GM19397 (cell line): ENCODE measurements at regions not wholly inside any gene's neighbourhood (a gene's known extent, or its start where the extent isn't known, plus 50 kb on each side); places are given as distances from the start of the nearest gene placed in this dataset.

Experiments
- ATAC-seq: cut with Tn5 transposase; IDR thresholded peaks from one replicate; pipeline ENCODE4 v1.9.1; 2021; ENCODE audit warnings: mild to moderate bottlenecking, moderate library complexity; ENCODE audit not compliant: unreplicated experiment

DNA sequence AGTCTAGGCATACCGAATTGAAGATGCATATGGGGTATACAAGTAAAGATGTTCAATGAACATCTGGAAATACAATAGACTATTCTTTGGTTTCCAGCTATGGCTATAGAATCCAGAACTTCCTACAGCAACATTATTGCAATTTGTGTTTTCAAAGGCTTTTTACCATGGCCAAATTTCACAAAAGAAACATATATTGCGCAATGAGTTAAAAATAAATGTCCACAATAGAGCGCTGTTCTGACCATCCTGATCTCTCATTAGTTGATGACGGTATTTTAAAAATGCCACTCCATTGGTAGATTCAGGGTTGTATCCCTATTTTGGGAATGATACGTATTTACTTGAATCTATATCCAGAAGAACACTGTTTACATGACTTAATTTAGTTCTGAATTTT lies 139.2 kb downstream of the LINC00632 start:
- no peak for ATAC-seq

DNA sequence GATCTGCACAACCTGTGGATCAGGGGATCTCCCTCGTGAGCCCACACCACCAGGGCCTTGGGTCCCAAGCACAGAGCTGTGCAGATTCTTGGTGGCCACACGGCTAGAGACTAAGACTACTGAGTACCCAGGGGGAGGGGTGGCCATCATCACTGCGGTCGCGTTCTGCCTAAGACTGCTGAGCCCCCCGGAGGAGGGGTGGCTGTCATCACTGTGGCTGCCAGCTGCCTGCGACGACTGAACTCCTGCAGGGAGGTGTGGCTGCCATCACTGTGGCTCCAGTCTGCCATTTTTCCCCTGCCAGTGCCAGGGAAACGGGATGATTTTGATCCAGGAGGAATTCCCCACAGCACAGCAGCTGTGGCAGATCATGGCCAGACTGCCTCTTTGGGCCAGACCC lies 141.7 kb upstream of the SPANXB1 start:
- ATAC-seq = no peak

DNA sequence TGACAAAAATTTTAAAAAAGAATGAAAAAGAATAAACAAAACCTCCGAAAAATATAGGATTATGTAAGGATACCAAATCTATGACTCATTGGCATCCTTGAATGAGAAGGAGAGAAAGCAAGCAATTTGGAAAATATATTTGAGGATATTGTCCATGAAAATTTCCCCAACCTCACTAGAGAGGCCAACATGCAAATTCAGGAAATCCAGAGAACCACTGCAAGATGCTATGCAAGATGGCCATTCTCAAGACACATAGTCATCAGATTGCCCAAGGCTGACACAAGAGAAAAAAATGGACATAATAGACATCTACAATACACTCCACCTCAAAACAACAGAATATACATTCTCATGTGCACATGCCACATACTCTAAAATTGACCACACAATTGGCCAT lies 135.9 kb upstream of the SPANXB1 start:
- no peak for ATAC-seq

DNA sequence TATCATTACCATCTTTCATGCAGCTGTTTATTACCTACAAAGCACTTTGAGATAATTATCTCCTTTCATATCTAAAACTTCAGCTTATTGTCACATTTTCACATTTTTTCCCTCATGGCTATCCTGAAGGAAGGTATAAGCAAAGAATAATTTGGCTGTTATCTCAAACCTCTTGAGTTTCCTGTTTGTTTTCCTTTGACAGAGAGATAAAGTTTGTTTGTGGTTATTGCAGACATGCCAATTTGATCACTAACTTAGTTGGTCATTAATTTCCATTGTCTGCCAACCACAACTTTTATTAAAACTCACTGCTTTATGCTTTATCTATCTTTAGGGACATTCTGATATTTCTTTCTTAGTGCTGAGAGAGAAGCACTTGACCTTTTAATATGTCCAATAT lies 89.8 kb upstream of the SPANXB1 start:
- ATAC-seq = no peak

DNA sequence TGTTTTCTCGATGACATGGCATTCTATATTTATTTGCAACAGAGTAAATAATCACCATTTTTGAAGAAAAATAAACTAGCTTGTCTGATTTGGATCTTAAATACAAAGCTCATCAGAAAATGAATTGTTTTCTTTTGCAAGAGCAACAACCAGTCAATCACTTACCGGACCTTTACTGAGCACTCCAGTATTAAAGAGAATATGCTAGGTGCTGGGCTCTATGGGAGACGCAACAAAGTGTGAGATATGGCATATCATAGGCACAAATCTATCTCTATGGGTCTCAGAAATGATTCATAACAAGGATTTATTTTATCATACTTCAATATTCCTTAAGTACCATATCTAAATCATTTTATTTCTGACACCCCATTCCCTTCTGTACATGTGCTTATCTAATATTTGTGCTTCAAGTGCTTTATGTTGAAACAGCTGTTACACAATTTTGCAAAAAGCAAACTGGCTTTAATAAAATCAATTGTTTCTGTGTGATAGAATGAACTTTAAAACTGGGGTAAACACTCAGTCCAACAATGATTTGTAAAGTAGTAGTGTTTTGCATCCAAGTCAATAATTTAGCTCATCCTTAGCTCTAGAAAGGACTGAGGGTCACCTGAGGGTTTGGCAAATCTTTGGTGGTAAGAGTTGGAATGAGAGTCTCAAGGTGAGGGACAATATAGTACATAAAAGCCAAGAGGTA lies 88.4 kb upstream of the SPANXB1 start:
- ATAC-seq = no peak

DNA sequence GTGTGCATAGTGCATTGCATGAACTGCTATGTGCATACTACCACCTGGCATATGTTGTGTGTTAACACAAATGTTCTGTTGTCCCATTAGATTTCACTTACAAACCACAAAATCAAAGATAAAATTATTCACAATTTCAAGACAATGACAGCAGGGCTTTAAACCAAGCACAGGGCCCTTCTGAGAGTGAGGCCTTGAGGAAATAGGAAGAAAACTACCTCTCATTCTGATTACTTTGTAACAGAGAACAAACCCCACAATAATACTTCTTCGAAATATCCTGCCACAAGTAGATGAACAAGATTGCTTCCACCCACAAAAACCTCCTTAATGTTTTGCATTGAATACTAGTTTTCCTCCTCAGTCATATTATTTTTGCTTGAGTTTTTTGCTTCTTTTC lies 85.5 kb upstream of the SPANXB1 start:
- ATAC-seq = no peak

DNA sequence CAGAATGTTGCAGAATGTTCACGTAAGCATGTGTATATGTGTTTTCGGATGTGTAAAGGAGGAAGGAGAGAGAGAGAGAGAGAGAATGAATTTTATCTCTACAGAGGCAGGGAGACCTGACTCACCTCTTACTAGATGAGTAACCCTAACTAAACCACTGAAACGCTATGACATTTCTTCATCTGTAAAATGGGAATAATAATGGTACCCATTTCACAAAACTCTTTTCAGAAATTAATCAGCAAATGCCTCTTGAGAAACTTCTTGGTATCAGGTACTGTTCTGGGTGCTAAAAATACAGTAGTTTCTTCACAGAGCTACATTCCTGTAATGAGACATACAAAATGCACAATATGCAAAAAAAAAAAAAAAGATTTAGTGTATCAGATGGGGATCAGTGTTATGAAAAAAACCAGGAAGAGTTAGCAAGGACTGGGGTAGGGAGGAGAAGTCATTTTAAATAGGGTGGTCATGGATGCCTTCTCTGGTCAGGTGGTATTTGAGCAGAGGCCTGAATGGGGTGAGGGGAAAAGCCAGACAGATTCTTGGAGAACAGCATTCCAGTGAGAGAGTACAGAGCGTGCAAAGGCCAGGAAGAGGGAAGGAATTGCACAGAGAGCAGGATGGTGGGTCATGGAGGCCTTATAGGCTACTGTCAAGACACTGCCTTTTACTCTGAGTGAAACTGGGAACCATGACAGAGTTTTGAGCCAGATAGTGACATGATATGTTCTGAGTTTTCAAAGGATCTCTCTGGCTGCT lies 84.9 kb upstream of the SPANXB1 start:
- no peak for ATAC-seq

DNA sequence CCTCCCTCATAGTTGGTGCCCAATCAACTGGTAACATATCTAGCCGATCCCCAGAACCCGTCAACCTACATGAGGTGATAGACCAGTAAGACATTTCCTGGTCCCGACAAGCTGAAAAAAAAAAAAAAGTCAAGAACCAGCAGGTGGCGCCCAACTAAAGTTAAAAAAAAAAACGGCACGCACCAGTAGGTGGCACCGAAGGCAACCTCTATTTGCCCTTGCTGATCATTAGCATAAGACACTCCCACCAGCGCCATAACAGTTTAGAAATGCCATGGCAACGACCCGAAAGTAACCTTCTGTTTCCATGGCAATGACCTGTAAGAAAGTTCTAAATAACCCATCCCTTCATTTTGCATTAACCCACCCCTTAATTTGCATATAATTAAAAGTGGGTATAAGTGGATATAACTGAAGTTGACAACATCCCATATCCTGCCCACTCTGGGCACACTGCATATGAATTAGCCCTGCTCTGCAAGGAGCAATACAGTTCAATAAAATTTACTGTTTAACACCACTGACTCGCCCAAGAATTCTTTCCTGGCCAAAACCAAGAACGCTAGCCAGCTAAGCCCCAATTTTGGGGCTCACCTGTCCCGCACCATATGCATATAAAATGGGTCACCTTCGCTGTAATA lies 83.9 kb upstream of the SPANXB1 start:
- ATAC-seq = peak; percentile 63

DNA sequence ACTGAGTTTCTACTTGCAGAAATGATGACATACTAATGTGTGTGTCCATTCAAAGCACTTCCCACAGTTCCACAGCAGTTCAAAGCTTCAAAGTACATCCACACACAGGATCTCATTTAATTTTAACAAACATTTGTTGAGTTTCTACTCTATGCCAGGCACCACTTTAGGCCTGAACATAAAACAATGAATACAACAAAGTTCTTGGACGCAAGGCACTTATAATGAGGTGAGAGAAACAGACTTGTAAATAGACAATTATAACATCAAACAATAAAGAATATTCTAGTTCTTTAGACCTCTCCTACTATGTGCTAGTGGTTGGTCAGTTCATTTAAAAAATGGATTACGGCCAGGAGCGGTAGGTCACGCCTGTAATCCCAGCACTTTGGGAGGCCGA lies 82.0 kb upstream of the SPANXB1 start:
- no peak for ATAC-seq

DNA sequence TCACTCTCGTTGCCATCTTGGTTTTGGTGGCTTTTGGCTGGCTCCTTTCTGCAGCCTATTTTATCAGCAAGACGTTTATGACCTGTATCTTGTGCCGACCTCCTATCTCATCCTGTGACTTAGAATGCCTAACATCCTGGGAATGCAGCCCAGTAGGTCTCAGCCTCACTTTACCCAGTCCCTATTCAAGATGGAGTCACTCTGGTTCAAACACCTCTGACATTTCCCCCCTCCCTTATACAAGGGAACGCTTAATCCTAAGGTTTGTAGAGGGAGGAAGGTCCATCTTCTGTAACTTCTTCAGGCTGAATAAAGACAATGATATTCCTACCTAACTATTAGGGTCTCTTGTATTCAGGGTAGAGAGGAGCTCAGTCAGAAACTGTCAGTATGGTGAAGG lies 79.3 kb upstream of the SPANXB1 start:
- no peak for ATAC-seq

DNA sequence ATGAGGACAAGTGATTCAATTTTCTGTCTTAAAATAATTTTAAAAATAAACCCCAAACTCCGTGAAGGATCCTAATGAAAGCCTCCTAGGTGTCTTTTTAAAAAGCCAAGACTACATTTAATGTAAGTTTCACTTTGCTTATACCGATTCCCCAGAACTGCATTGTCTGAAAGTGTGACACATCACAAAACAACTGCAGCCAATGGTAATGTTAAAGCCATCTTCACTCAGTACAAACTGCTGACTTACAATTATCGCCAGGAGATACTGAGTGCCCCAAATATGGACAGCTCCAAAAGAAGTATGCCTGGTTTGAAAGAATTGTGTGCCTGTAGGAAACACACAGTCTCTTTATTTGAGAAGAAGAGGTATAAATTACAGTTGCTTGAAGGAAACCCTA lies 73.7 kb upstream of the SPANXB1 start:
- no peak for ATAC-seq

DNA sequence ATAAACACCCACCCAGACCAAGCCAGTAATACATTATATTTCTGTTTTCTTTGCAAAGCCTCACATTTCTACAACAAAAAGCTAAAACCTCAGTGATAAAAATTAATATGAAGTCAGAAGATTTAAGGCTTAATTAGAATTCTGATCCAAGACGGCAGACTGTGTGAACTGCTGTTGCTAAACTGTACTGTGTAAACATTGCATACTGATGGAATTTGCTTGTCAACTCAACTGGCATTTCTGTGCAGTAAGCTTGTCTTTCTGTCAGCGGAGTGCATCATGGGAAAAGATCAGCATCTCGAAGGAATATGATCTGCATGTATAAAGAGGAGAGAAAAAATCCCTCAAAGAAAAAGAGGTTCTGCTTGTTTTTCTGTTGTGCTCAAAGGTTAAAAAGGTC lies 69.4 kb upstream of the SPANXB1 start:
- ATAC-seq = no peak

DNA sequence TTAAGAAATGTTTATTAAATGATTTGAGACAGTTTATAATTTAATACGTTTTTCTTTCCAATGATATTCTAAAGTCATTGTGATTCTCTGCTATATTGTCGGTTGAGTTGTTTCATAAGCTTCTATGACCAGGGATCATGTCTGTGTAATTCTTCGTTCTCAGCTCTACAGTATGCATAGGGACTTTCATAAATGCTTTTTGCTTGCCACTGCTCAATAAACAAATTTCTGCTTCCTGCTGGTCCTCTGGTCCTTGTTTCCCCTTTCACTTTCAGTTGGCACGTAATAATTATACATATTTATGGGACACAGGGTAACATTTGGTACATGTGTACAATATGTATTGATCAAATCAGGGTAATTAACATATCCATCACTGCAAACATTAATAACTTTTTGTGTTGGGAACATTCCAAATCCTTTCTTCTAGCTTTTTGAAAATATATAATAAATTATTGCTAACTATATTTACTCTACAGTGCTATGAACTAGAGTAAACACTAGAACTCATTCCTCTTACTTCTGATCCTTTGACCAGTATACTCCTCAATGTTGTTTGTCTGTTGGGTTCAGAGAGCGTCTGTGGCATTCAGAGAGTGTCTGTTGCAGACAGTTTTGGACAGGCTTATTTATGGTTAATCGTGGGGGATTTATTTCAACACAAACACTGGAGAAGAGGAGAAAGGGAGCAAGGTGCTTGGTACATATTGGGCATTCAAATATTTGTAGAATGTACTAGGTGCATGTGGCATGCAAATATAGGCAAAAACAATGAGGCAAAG lies 68.3 kb upstream of the SPANXB1 start:
- no peak for ATAC-seq

DNA sequence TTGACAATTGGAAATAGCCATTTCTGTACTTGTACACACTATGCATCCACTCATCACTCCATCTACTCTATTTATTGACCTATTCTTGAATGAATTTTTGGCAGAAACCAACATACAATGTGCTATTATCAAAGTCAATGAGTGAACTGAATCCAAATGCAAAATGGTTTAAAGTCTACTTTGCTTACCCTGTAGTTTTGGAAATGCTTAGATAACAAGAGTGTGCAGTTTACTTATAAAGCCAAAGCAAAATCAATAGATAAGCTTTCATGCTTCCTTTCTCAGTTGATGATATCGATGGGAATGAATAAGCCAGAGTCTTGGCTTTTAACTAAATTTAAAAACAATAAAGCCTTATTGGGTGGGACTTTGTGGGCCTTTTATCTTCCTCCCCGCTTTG lies 58.9 kb upstream of the SPANXB1 start:
- no peak for ATAC-seq

DNA sequence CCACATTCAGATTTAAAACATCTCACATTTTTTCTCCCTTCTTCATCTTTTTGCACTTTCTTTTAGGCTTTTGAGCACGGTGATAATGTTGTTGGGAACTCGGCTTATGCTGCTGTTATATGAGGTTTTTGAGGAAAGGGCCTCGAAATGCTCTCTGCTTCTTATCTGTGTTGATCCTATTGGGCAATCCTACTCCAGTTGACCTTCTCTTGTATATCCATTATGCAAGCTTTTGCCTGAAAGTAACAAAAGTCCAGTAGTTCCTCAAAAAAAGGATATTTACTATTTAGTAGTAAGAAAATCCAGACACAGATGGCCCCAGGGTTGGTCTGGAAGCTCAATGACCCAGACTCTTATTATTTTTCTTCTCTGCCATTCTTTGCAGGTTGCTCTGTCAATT lies 57.7 kb upstream of the SPANXB1 start:
- ATAC-seq = no peak

DNA sequence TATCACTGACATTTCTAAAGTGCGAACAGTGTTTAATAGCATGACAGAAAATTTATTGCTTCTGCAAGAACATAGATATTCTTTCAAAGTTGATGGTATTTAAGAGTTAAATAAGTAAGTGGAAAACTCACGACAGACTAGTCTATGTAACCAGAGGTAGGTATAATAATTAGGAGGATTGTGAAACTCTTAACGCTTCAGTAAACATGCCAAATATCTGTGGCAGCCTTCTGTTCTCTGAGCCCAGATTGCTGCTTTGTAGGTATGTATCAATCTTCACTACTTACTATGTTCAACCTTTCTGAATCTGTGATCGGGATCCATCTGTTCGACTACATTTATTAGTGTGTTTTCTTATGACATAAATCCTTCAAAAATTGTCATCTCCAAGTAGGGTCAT lies 53.6 kb upstream of the SPANXB1 start:
- no peak for ATAC-seq

DNA sequence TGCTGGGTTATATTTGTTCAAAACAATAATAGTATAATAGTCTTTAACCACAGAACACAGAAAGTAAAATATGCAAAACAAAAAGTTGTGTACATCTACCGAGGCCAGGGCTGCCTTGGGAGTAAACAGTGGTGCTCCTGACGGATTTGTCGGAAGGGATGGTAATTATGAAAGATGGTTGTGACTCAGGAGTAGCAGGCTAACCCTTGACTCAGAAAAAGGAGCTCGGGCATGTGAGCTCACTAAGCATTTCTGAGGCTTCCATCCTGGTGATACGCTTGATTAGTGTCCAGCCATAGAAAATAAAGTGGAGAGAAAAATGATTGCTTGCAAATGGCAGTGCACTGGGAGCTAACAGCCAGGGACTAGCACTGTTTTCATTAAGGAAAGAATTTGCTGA lies 53.2 kb upstream of the SPANXB1 start:
- ATAC-seq = no peak
